Liver (tissue), 7 donors: ENCODE measurements at regions not wholly inside any gene's neighbourhood (a gene's known extent, or its start where the extent isn't known, plus 50 kb on each side); places are given as distances from the start of the nearest gene placed in this dataset.
"Not testable (repeated sequence)": the region's sequence is repeated elsewhere in the genome, so short reads cannot be mapped to it uniquely, and the experiment has no call there.

Experiments used
- DNase-seq: peaks from one replicate; pipeline ENCODE4 v3.0.0-alpha.2; 2017; ENCODE audit warnings: low spot score
- H3K27ac ChIP-seq, 2 donors: one replicate each; pipeline ENCODE4 v1.7.0; 2013; ENCODE audit warnings: inconsistent platforms in 2 of 2, low read length in 2 of 2, control low read depth in 1 of 2, low read depth in 1 of 2, mild to moderate bottlenecking in 1 of 2
- H3K27me3 ChIP-seq, 4 donors: one replicate each; pipeline versions ENCODE4 v1.6.1 to v1.7.0; 2013; ENCODE audit warnings: low read length in 3 of 4, inconsistent platforms in 1 of 4, mild to moderate bottlenecking in 1 of 4, moderate library complexity in 1 of 4; ENCODE audit not compliant: control insufficient read depth in 4 of 4, insufficient read depth in 4 of 4
- H3K36me3 ChIP-seq, 4 donors: one replicate each; pipeline versions ENCODE4 v1.6.1 to v1.7.0; 2013; ENCODE audit warnings: low read length in 3 of 4, mild to moderate bottlenecking in 3 of 4, low read depth in 1 of 4, moderate library complexity in 1 of 4; ENCODE audit not compliant: control insufficient read depth in 4 of 4, insufficient read depth in 3 of 4
- H3K4me1 ChIP-seq, 4 donors: one replicate each; pipeline versions ENCODE4 v1.6.1 to v1.7.0; 2013; ENCODE audit warnings: low read length in 3 of 4, mild to moderate bottlenecking in 3 of 4, moderate library complexity in 1 of 4; ENCODE audit not compliant: control insufficient read depth in 4 of 4, insufficient read depth in 4 of 4
- H3K4me3 ChIP-seq, 3 donors: one replicate each; pipeline versions ENCODE4 v1.6.1 to v1.7.0; 2013; ENCODE audit warnings: low read length in 3 of 3, control low read depth in 1 of 3, low read depth in 1 of 3, mild to moderate bottlenecking in 1 of 3
- H3K9ac ChIP-seq, 2 donors: one replicate each; pipeline ENCODE4 v1.7.0; 2013; ENCODE audit warnings: low read length in 2 of 2, mild to moderate bottlenecking in 2 of 2, moderate library complexity in 2 of 2, control low read depth in 1 of 2, low read depth in 1 of 2
- H3K9me3 ChIP-seq, 4 donors: one replicate each; pipeline versions ENCODE4 v1.6.1 to v1.7.0; 2013; ENCODE audit warnings: low read length in 3 of 4; ENCODE audit not compliant: control insufficient read depth in 4 of 4
- EGR1 ChIP-seq, 2 donors: IDR thresholded peaks; 2 replicates each; pipeline ENCODE4 v1.6.1; 2016 to 2018; ENCODE audit warnings: antibody characterized with exemption in 2 of 2, low read depth in 2 of 2
- GABPA ChIP-seq, 2 donors: IDR thresholded peaks in 1 of 2; conservative IDR thresholded peaks in 1 of 2; 2 replicates each; pipeline ENCODE4 v1.6.1; 2016; ENCODE audit warnings: antibody characterized with exemption in 2 of 2, mild to moderate bottlenecking in 1 of 2, moderate library complexity in 1 of 2
- HNF4A ChIP-seq, 2 donors: conservative IDR thresholded peaks; 2 replicates each; pipeline ENCODE4 v1.6.1; 2016; ENCODE audit warnings: antibody characterized with exemption in 2 of 2, mild to moderate bottlenecking in 2 of 2
- HNF4G ChIP-seq: IDR thresholded peaks from 2 replicates; pipeline ENCODE4 v1.6.1; 2016; ENCODE audit warnings: antibody characterized with exemption
- NR2F2 ChIP-seq: IDR thresholded peaks from 2 replicates; pipeline ENCODE4 v1.6.1; 2016; ENCODE audit warnings: antibody characterized with exemption
- RAD21 ChIP-seq, 2 donors: IDR thresholded peaks; 2 replicates each; pipeline ENCODE4 v1.6.1; 2016; ENCODE audit warnings: antibody characterized with exemption in 2 of 2, mild to moderate bottlenecking in 2 of 2
- REST ChIP-seq: IDR thresholded peaks from 2 replicates; pipeline ENCODE4 v1.6.1; 2016; ENCODE audit warnings: antibody characterized with exemption, mild to moderate bottlenecking
- SP1 ChIP-seq: IDR thresholded peaks from 2 replicates; pipeline ENCODE4 v1.6.1; 2018; ENCODE audit warnings: antibody characterized with exemption, mild to moderate bottlenecking
- TAF1 ChIP-seq: conservative IDR thresholded peaks from 2 replicates; pipeline ENCODE4 v1.6.1; 2016; ENCODE audit warnings: antibody characterized with exemption, mild to moderate bottlenecking
- YY1 ChIP-seq: IDR thresholded peaks from 2 replicates; pipeline ENCODE4 v1.6.1; 2016; ENCODE audit warnings: antibody characterized with exemption, mild to moderate bottlenecking
- ZBTB33 ChIP-seq: IDR thresholded peaks from 2 replicates; pipeline ENCODE4 v1.6.1; 2016; ENCODE audit warnings: antibody characterized with exemption
- WGBS: extraction: QIAGEN DNeasy Blood & Tissue Kit; methylation state at CpG from one replicate; pipeline ENCODE4 v1.1.7; 2013; 5-methylcytosine and 5-hydroxymethylcytosine counted together
- donor health status: healthy.
- donor health status: healthy.
- donor health status: healthy.
- donor health status: healthy.

GRCh38 chr19:37313335-37313627 is 57.6 kb upstream of the ZNF527 start (continued):
- no peak for TF ChIP-seq EGR1 (IDR thresholded peaks at IDR 0.05; ENCODE audit: low read depth in 2 of 2)
- no peak for TF ChIP-seq REST
- no peak for TF ChIP-seq SP1
- no peak for TF ChIP-seq HNF4G

- peak overlapping the region; percentile 70 to 95 (median 79) for H3K4me3 ChIP-seq
- H3K9ac ChIP-seq, result peak overlapping the region in 1 of 2 donors; percentile 71
- H3K27me3 ChIP-seq, result no peaks in the 10 kb centered on the region
- peaks cover 0 to 3% (median 0%) of the 10 kb centered on the region in 4 donors for H3K4me1 ChIP-seq
- H3K27ac ChIP-seq, result peak overlapping the region; percentile 72 to 74
- peak; percentile 97 for DNase-seq
- under 1% methylated on average over 57 of the region's 57 CpGs for WGBS
- TF ChIP-seq RAD21 (IDR thresholded peaks at IDR 0.05) (peak; percentile 33 to 48), GABPA (IDR thresholded peaks at IDR 0.05 in 1 of 2, conservative IDR thresholded peaks at IDR 0.05 in 1 of 2) (peak; percentile 91 to 97), SP1 (peak; percentile 89), NR2F2 (peak; percentile 29), YY1 (peak; percentile 94), HNF4A (conservative IDR thresholded peaks at IDR 0.05) (no peak), ZBTB33 (peak; percentile 39), TAF1 (peak; percentile 76), REST (no peak), EGR1 (IDR thresholded peaks at IDR 0.05; ENCODE audit: low read depth in 2 of 2) (peak in 1 of 2 donors; percentile 16)
- peaks cover 2 to 7% (median 5%) of the 10 kb centered on the region in 4 donors for H3K36me3 ChIP-seq
- H3K9me3 ChIP-seq, result peaks cover 5 to 34% (median 17%) of the 10 kb centered on the region in 4 donors
Measured at GRCh38 chr19:37317403-37318209, 53.3 kb upstream of the ZNF527 start.

GRCh38 chr19:37320988-37321387 is 49.9 kb upstream of the ZNF527 start:
- H3K27me3 ChIP-seq, H3K9ac ChIP-seq, H3K27ac ChIP-seq, H3K4me1 ChIP-seq, DNase-seq: not testable (repeated sequence)
- H3K4me3 ChIP-seq, result peak overlapping the region in 1 of 3 donors; percentile 17
- 76% methylated on average over 7 of the region's 7 CpGs for WGBS
- peaks cover 0 to 16% (median 7%) of the 10 kb centered on the region in 4 donors for H3K9me3 ChIP-seq
- H3K36me3 ChIP-seq, result peaks cover 17 to 19% (median 18%) of the 10 kb centered on the region in 4 donors
